ENCODE measurements at regions not wholly inside any gene's neighbourhood (a gene's known extent, or its start where the extent isn't known, plus 50 kb on each side); places are given as distances from the start of the nearest gene placed in this dataset.

- TF ChIP-seq, protein P1, sequence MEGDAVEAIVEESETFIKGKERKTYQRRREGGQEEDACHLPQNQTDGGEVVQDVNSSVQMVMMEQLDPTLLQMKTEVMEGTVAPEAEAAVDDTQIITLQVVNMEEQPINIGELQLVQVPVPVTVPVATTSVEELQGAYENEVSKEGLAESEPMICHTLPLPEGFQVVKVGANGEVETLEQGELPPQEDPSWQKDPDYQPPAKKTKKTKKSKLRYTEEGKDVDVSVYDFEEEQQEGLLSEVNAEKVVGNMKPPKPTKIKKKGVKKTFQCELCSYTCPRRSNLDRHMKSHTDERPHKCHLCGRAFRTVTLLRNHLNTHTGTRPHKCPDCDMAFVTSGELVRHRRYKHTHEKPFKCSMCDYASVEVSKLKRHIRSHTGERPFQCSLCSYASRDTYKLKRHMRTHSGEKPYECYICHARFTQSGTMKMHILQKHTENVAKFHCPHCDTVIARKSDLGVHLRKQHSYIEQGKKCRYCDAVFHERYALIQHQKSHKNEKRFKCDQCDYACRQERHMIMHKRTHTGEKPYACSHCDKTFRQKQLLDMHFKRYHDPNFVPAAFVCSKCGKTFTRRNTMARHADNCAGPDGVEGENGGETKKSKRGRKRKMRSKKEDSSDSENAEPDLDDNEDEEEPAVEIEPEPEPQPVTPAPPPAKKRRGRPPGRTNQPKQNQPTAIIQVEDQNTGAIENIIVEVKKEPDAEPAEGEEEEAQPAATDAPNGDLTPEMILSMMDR (IDR thresholded peaks at IDR 0.05): no peak
- TF ChIP-seq POLR2A (IDR thresholded peaks at IDR 0.05): no peak
Measured at GRCh38 chr17:69734656-69735055, 320.2 kb downstream of the MAP2K6 start.

Data from testis (tissue), 2 donors.